Left renal pelvis (tissue), 4 donors: ENCODE measurements at regions not wholly inside any gene's neighbourhood (a gene's known extent, or its start where the extent isn't known, plus 50 kb on each side); places are given as distances from the start of the nearest gene placed in this dataset.
A peak's percentile ranks its signal among the peaks of the same experiment; 100 is the strongest.
"Not testable (repeated sequence)": the region's sequence is repeated elsewhere in the genome, so short reads cannot be mapped to it uniquely, and the experiment has no call there.

Source experiments
- DNase-seq, 4 donors: peaks; one replicate each; pipeline ENCODE4 v3.0.0-alpha.2; 2013; ENCODE audit warnings: low read depth in 4 of 4, low spot score in 3 of 4

DNA sequence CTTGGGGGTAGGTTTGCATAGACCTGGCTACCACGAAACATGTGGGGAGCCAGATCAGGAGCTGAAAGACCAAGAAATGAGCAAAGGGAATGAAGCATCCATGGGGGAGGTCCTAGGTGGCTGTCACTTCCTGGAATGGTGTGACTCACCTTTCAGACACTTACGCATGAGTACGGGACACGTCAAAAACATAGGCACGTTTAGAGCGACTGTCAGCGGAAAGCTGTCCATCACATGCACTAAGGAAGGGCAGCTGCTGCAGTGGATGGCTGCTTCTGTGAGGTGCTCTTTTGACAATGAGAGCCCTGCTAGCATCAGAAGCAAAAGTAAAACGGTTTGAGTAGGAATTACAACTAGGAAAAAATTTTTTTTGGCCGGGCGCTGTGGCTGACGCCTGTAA is 244.6 kb upstream of the CCDC54 start:
- no peak for DNase-seq

DNA sequence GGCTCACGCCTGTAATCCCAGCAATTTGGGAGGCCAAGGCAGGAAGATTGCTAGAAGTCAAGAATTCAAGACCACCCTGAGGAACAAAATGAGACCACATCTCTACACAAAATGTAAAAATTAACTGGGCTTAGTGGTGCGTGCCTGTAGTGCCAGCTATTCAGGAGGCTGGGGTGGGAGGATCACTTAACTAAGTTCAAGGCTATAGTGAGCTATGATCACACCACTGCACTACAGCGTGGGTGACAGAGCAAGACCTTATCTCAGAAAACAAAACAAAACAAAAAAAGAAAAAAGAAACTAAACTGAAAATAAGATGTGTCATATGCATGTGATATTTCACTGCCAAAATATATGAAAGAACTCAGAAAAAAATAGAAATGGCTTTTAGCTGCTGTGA is 243.3 kb upstream of the CCDC54 start:
- DNase-seq, result no peak

DNA sequence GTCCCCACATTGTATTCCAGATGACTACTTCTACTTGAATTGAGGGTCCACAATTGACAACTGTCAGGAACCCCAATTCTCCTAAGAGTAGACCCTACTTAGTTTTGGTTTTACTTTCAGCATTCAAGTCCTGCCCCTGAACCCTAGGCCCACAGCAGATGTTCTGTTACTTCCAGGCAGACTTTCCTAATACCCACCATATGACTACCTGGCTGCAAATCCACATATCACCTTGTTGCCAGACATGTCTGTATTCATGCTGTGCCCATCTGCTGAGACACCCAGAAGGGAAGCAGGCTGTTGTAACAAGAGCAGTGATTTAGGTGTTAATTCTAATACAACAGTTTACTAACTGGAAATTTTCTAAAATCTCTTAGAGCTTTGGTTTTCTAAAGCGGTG is 235.1 kb upstream of the CCDC54 start:
- DNase-seq, result no peak

DNA sequence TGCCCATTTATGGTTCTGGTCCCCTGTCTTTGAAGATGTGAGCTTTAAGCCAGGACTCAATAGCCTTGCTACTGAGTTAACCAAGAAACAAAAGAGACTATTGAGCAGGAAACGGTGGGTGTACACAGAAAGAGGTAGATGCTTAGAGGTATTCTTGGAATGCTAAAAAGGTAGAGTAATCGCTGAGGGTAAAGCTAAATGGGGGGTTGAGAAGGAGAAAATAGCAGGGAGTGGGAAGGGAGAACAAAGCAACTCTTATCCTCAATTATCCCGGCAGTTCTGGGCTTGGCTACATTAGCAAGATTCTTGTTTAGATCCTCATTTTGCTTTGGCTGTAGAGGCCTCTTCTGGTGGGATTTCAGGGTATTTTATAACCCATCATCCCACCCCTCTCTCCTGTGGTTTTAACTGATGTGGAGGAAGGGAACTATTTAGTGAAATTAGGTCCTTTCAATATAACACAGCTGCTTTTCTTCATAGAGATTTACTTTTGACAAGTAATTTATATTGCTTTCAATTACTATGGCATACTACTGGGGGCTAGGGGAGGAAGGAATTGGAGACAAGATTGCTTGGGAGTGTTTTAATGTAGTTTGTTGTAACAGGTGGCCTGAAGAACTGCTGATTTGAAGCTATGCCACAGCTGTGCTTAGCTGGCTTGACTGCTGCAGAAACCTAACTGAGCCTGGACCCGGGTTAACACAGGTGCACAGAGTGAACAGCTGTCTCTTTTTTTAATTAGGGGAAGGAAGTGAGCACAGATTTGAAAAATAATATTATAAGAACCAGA is 234.3 kb upstream of the CCDC54 start:
- DNase-seq, result peak in 3 of 4 donors; percentile 17 to 48 (median 38)

DNA sequence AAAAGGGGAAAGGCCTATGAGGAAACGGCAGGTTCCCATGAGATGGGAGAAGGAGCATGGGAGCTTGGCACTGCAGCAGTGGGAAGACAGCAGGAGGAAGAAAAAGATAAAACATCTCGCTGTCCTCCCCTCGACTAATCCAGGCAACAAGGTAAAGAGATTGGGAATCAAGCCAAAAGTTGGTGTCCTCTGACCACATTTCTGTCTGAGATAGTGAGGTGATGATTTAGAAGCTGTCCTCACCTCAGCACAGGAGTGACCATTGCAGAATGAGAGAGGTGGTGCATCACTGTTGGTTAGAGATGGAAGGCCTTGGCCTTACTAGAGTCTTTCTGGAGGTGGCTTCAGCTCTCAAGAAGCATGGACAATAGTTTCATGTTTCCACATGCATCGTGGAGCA is 226.6 kb upstream of the CCDC54 start:
- no peak for DNase-seq

DNA sequence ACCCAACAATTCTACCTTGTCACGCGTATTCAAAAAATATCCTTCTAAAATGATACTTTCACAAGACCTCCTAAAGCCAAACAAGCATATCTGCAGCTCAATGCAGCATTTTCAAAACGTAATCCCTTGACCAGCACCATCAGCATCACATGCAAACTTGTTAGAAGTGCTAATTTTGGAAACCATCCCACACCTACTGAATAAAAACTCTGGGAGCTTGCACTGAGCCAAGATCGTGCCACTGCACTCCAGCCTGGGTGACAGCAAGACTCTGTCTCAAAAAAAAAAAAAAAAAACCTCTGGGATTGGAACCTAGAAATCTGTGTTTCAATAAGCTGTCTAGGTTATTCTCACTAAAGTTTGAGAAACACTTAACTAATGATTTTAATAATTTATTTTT is 223.3 kb upstream of the CCDC54 start:
- no peak for DNase-seq

DNA sequence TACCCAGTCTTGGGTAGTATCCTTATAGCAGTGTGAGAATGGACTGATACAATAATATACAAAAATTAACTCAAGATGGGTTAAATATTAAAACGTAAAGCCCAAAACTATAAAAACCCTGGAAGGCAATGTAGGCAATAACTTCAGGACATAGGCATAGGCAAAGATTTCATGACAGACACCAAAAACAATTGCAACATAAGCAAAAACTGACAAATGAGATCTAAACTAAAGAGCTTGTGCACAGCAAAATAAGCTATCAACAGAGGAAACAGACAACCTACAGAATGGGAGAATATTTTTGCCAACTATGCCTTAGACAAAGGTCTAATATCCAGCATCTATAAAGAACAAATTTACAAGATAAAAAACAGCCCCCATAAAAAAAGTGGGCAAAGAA is 204.8 kb upstream of the CCDC54 start:
- no peak for DNase-seq

DNA sequence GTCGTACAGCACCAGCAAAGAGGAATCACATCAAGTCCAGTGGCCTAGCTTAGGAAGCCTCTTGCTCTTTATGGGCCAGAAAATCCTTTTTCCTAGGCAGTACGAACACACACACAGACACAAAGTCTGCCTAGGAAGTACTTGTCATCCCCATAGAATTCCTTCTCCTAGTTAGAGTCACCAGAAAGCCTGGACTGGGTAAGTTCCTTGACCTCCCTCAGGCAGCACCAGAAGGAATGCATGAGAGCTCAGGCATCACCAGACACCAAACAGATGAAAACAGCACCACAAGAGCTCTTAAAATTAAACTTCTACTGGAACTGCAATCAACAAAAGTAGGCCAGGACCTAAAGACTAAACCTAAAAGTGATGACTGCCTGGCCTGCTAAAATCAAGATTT is 192.9 kb upstream of the CCDC54 start:
- no peak for DNase-seq

DNA sequence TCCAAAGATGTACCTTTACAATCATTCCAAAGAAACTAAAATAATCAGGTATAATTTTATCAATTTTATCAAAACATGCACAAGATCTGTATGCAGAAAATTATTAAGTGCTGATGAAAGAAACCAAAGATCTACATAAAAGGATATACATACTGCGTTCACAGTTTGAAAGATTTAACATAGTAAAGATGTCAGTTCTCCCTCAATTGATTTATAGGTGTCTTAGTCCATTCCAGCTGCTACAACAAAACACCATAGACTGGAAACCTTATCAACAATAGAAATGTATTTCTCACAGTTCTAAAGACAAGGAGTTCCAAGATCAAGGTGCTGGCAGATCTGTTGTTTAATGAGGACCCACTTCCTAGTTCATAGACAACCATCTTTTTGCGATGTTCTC is 189.0 kb upstream of the CCDC54 start:
- DNase-seq, result no peak

DNA sequence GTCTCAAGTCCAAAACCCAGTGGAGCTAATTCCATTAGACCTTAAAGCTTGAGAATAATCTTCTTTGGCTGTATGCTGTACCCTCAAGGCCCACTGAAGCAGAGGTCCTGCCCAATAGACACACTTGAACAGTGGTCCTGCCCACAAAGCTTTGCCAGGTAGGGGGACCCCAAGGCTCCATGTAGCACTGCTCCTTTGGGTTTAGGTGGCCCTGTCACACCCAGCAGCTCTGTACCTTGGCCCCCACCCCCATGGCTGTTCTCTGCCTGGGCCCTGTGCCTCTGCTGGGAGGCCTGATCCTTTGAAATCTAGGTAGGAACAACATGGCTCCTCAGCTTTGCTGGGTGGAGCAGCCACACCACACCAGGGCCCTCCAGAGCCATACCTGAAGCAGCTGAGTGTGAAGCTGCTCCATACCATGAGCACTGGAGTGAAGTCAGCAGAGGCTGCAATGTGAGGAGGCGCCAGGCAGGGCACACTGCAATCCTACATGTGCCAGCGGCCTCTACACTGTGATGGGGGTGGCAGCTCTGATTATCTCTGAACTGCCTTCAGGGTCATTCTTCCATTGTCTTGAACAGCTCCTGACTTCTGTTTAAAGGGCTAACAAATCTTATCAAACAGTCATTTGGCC is 188.0 kb upstream of the CCDC54 start:
- DNase-seq, result no peak

DNA sequence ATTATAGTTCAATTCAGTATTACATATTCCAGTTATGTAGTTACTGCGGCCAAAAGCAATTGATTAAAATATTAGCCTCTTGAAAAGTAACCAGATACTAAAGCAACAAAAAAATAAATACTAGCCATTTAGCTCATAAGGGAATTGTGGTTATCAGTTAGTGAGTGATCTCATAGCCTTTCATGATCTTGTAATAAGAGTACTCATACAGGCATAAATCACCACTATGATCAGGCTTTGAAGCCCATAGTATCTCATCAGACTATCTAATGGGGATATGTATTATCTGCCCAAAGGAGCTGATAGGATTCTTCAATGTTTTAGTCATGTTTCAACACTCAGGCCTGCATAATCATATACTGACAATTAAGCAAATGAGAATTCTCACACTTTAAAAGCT is 184.1 kb upstream of the CCDC54 start:
- no peak for DNase-seq

DNA sequence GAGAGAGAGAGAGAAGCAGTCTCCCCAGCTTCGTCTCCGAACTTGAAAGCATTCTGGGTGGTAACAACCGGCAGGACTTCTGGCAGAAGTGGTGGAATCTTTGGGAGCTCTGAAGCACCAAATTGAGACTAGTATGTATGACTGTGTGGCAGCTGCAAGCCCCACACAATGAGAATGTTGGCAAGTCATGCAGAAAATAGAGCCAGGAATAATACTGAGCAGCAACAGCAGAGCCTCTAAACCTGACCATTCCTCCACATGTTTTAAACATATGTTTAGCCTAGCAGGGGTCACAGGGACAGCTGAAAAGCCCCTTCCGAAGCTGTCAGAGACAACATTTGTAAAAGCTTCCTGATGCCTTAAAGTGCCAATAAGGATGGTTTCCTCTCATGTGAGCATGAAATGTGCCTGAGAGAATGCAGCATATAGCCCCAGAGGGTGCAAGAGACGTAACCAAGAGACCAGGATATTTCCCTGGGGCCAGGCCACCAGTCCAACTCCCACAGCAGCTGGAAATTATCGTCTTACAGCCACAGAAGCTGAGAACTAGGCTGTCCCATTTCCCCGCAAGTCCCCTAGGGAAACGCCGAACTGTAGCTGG is 178.6 kb upstream of the CCDC54 start:
- peak in 2 of 4 donors; percentile 26 to 51 for DNase-seq

DNA sequence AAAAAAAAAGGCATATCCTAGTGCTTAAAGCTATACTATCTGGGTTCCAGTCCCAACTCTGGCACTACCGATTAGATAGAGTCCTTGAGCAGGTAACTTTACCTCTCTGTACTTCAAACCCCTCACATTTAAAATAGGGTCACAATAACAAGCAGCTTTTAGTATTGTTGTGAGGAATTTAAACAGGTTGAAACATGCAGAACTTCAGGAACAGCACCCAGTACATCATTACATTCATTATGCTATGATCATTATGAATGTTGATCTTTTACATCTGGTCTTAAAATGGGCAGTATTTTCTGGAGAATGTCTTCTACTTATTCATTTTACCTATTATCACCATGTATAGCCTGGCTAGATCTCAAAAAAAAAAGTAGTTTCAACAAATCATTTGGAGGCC is 176.1 kb upstream of the CCDC54 start:
- DNase-seq, result no peak

DNA sequence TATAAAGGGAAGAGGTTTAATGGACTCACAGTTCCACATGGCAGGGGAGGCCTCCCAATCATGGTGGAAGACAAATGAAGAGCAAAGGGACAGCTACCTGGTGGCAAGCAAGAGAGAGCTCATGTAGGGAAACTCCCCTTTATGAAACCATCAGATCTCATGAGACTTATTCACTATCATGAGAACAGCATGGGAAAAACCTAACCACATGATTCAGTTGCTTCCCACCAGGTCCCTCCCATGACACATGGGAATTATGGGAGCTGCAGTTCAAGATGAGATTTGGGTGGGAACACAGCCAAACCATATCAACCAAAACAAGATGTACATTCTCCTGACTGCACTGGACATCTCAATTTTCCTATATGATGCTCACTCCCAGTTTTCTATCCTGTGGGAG is 174.4 kb upstream of the CCDC54 start:
- DNase-seq, result not testable (repeated sequence)

DNA sequence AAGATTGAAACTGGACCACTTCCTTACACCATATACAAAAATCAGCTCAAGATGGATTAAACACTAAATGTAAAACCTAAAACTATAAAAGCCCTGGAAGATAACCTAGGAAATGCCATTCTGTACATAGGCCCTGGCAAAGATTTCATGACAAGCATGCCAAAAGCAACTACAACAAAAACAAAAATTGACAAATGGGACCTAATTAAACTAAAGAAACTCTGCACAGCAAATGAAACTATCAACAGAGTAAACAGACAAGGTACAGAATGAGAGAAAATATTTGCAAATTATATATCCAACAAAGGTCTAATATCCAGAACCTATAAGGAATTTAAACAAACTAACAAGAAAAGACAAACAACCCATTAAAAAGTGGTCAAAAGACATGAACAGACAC is 173.1 kb upstream of the CCDC54 start:
- no peak for DNase-seq

DNA sequence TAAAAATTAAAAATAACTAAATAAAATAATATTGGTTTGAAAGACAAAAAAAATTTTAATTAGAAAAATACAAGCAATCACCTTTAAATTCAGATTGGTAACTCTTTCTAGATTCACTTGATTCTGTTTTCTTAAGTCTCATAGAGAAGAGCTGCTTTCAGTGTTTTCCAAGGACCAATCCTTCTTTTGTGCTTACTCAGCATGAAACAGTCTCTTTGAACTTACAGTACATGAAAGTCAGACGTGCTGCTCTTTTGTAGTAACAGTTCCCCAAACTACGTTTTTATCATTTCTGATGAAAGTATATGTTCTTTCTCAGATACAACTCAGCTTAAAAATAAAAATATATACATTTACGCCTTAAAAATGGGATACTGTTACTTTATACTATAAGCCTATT is 171.9 kb upstream of the CCDC54 start:
- no peak for DNase-seq

DNA sequence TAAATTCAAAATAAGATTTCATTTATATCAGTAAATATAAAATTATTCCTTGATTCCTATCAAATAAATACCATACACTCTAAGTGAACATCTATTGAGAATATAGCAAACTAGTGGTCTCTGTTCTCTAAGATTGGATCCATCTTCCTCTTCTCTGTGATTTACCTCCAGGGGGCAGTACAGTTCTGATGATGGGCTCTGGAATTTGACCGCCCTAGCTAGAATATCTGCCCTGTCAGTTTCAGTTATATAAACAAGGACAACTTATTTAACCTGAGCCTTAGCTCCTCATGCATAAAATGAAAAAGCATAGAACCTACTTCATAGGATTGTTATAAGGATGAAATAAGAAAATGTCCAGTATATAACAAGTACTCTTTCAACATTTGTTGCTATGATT is 171.1 kb upstream of the CCDC54 start:
- DNase-seq, result no peak

DNA sequence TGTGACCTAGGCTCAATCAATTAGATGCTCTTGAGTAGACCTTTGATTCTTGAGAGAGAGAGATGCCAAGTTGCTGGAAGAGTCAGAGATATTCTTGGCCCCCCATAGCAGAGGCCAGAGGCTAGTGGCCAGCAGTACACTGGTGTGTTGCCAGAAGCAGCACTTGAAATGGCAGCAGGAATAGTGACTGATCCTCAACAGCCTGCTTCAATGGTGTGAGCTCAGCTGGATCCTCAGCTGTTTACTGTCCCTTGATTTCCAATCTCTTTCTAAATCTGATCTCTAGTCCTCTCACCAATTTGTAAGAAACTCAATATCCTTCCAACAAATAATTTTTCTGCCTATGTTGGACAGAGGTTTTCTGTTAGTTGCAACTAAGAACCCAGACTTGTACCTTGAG is 170.3 kb upstream of the CCDC54 start:
- no peak for DNase-seq

DNA sequence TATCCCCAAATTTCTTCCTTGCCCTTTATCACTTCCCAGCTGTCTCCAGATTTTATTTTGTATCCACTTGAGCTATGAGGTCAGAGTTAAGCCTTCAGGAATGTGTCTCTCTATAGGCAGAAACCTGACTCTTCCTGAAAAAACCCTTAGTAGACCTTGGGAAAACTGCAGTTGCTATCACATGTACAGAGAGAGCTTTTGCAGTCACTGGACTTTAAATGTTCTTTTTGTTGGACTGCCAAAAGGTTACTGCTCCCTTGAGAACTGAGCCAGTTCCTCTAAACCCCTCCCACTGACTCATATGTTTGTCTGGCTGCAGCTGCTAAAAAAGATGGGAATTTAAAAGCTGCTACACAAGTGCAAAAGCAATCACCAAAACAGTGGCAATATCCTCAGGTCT is 169.1 kb upstream of the CCDC54 start:
- DNase-seq, result peak; percentile 68 to 76 (median 71)

DNA sequence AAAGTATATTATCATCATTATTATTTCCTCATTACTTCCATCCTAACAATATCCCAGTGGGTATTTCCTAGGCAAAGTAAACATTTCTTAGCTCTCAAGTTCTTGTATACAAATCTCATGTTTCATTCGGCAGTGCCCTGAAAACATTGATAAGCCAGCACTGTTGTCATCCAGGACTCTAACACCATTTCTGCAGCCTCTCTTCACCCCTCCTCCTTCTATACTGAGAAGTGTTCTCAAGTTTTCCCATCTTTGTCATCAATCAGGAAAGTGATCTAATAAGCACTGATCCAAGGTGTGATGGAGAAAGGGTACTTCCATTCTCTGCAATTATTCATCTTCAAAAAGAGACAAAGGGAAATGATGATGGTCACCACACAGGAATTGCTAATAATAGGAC is 168.4 kb upstream of the CCDC54 start:
- no peak for DNase-seq

DNA sequence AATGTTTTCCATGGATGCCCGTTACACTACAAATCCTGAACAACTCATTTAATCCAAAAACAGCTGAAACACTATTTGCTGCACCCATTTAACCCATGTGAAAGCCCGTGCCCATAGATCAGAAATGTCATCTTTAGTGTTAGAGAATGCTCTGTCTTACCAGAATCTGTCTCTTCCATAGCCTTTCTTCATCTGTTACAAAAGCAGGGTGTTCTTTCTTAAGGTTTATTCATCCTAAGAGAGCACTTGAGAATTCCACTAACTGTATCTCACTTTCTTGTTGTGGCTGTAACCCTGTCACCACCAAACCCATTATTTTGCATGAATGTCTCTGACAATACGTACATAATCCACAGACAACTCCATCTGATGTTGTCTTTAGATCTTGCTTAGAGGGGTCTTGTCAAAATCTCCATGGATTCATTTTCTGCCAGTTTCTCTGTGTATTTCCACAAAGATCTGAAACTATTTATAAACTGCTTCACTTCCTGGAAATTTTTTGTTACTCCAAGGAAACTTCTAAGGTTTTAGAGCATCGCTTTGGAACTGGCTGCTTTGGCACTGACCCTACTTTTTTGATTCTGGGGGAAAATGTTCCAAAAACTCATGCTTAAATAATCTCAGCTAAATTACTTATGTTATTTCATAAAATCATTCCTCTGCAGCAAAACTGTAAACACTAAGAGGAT is 167.8 kb upstream of the CCDC54 start:
- DNase-seq, result no peak

DNA sequence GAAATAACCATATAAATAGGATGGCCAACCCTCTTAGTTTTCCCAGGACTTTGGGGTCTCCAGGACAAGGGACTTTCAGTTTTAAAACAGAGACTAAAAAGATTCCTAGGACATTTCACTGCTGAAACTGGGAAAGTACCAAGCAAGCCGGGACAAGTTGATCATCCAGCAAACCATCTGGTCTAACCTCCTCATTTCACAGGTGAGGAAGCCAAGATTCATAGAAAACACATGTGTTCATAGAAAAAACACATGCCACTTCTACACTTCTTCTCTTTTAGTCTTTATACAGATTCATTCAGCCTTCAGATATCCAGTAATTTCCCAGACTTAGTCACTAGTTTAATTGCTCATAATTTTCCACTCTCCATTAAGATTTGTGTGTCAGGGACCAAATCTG is 165.6 kb upstream of the CCDC54 start:
- no peak for DNase-seq
